ENCODE measurements at regions not wholly inside any gene's neighbourhood (a gene's known extent, or its start where the extent isn't known, plus 50 kb on each side); places are given as distances from the start of the nearest gene placed in this dataset.

- ATAC-seq, result no peak
- CTCF ChIA-PET, result no interaction called here
- RAD21 ChIA-PET (ENCODE audit: unreplicated experiment), result no interaction called here
These were observed 148.3 kb upstream of the PIK3R1 start for GRCh38 chr5:68067291-68067690.

GRCh38 chr5:68066277-68066955 lies 149.1 kb upstream of the PIK3R1 start:
- H3K9ac ChIP-seq (ENCODE audit: control insufficient read depth, insufficient read depth, low read length), result no peak overlapping the region
- BruUV-seq (replicated peaks), result no TSS peak
- CTCF ChIA-PET, result no interaction called here
- H3K27me3 ChIP-seq (replicated peaks in 1 of 2; ENCODE audit: control insufficient read depth in 2 of 2, insufficient read depth in 2 of 2, low read length in 1 of 2), result no peaks in the 10 kb centered on the region
- no peak for FAIRE-seq
- POLR2A ChIA-PET, result interaction anchor here (0.6 kb wide), 1 partner anchor 26 kb away, joined by 3 read pairs; no protein-coding TSS in a partner anchor
- RAD21 ChIA-PET (ENCODE audit: unreplicated experiment), result no interaction called here
- H3K79me2 ChIP-seq (ENCODE audit: control insufficient read depth, insufficient read depth, low read length), result no peaks in the 10 kb centered on the region
- H4K20me1 ChIP-seq (ENCODE audit: control insufficient read depth, insufficient read depth), result no peaks in the 10 kb centered on the region
- no peak for ATAC-seq
- H3K4me2 ChIP-seq (ENCODE audit: control insufficient read depth, insufficient read depth), result no peak overlapping the region
- no peak overlapping the region for H3K4me3 ChIP-seq
- no peak overlapping the region for H3K27ac ChIP-seq (ENCODE audit: control insufficient read depth, insufficient read depth)
- H3K9me3 ChIP-seq (replicated peaks; ENCODE audit: control insufficient read depth, insufficient read depth, low read length), result no peaks in the 10 kb centered on the region; the same call in 2 of the 3 replicates
- intact Hi-C loops (cut with micrococcal nuclease; ENCODE audit: unreplicated experiment) (no loop called here), in situ Hi-C loops (cut with MboI) (no loop called here)
- no peaks in the 10 kb centered on the region for H3K36me3 ChIP-seq (ENCODE audit: control insufficient read depth in 2 of 2, insufficient read depth in 2 of 2, low read length in 1 of 2)
- peaks cover 14% of the 10 kb centered on the region for H3K4me1 ChIP-seq (ENCODE audit: control insufficient read depth, insufficient read depth, low read length)
- 63% methylated on average over 3 of the region's 3 CpGs for WGBS (ENCODE audit: insufficient coverage, insufficient replicate concordance, low lambda C conversion rate, missing lambda C conversion rate)
- TF ChIP-seq ZBED1 (IDR thresholded peaks at IDR 0.05; ENCODE audit: borderline replicate concordance) (no peak), USF2 (IDR thresholded peaks at IDR 0.05; ENCODE audit: borderline replicate concordance, low read depth, low read length) (no peak), ZBTB33 (IDR thresholded peaks at IDR 0.05) (no peak), ZNF274 (IDR thresholded peaks at IDR 0.05; ENCODE audit: insufficient read depth, insufficient read length) (no peak), HCFC1 (IDR thresholded peaks at IDR 0.05; ENCODE audit: low read length) (no peak), CUX1 (IDR thresholded peaks at IDR 0.05; ENCODE audit: insufficient replicate concordance, low read depth, low read length) (no peak), IRF4 (IDR thresholded peaks at IDR 0.05; ENCODE audit: low read depth, low read length) (no peak)
- no peak overlapping the region for H2AFZ ChIP-seq (ENCODE audit: control insufficient read depth, low read depth, low read length)
- no peak for DNase-seq (ENCODE audit: low read depth, low spot score)
- SMC1A ChIA-PET (ENCODE audit: uncharacterized antibody, unreplicated experiment), result no interaction called here

More at GRCh38 chr5:68067291-68067690, 148.3 kb upstream of the PIK3R1 start:
- no peak overlapping the region for H3K27ac ChIP-seq (ENCODE audit: control insufficient read depth, insufficient read depth)
- no TSS peak for BruUV-seq (replicated peaks)
- ChIA-PET SMC1A (ENCODE audit: uncharacterized antibody, unreplicated experiment) (no interaction called here), POLR2A (interaction anchor here (0.6 kb wide), 1 partner anchor 25 kb away, joined by 3 read pairs; no protein-coding TSS in a partner anchor)
- no peak for FAIRE-seq
- no peak overlapping the region for H3K4me3 ChIP-seq
- H3K4me1 ChIP-seq (ENCODE audit: control insufficient read depth, insufficient read depth, low read length), result peaks cover 14% of the 10 kb centered on the region
- intact Hi-C loops (cut with micrococcal nuclease; ENCODE audit: unreplicated experiment), result no loop called here
- H4K20me1 ChIP-seq (ENCODE audit: control insufficient read depth, insufficient read depth), result no peaks in the 10 kb centered on the region
- H3K9ac ChIP-seq (ENCODE audit: control insufficient read depth, insufficient read depth, low read length), result no peak overlapping the region
- H3K4me2 ChIP-seq (ENCODE audit: control insufficient read depth, insufficient read depth), result no peak overlapping the region
- 53% methylated on average over 1 of the region's 1 CpG for WGBS (ENCODE audit: insufficient coverage, insufficient replicate concordance, low lambda C conversion rate, missing lambda C conversion rate)
- TF ChIP-seq SUPT20H (IDR thresholded peaks at IDR 0.05; ENCODE audit: borderline replicate concordance, control insufficient read depth, low read depth, low read length), result no peak
- no peak for TF ChIP-seq MEF2B (IDR thresholded peaks at IDR 0.05; ENCODE audit: partially characterized antibody, poor library complexity, severe bottlenecking)
- TF ChIP-seq ZNF274 (IDR thresholded peaks at IDR 0.05; ENCODE audit: insufficient read depth, insufficient read length), result no peak
- TF ChIP-seq WRNIP1 (IDR thresholded peaks at IDR 0.05; ENCODE audit: borderline replicate concordance, low read depth, low read length), result no peak
- H3K36me3 ChIP-seq (ENCODE audit: control insufficient read depth in 2 of 2, insufficient read depth in 2 of 2, low read length in 1 of 2), result no peaks in the 10 kb centered on the region
- H3K9me3 ChIP-seq (replicated peaks; ENCODE audit: control insufficient read depth, insufficient read depth, low read length), result no peaks in the 10 kb centered on the region; the same call in 2 of the 3 replicates
- H3K27me3 ChIP-seq (replicated peaks in 1 of 2; ENCODE audit: control insufficient read depth in 2 of 2, insufficient read depth in 2 of 2, low read length in 1 of 2), result no peaks in the 10 kb centered on the region
- H2AFZ ChIP-seq (ENCODE audit: control insufficient read depth, low read depth, low read length), result no peak overlapping the region
- H3K79me2 ChIP-seq (ENCODE audit: control insufficient read depth, insufficient read depth, low read length), result no peaks in the 10 kb centered on the region
- no peak for DNase-seq (ENCODE audit: low read depth, low spot score)
- in situ Hi-C loops (cut with MboI), result no loop called here
